ENCODE measurements at regions not wholly inside any gene's neighbourhood (a gene's known extent, or its start where the extent isn't known, plus 50 kb on each side); places are given as distances from the start of the nearest gene placed in this dataset.

DNA sequence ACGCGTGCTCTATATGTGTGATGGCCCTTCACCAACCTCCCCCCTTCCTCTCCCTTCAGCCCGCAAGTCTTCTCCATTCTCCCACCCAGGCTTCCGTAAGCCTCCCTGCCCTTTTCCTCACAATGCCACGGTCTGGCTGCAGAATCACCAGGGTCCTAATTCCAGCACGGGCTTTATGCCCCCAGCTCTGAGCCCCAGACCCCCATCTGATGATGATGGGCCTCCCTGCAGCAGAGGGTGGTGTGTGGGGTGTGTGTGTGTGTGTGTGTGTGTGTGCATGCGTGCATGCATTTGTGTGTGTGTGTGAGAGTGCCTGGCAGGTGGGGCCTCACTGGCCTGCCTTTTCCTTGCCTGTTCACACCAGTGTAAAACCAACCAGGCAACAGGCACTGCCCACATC lies 109.9 kb downstream of the OAT start:
- H3K4me3 ChIP-seq: no peak overlapping the region
- no peak overlapping the region for H3K27ac ChIP-seq
- no peak for ATAC-seq

DNA sequence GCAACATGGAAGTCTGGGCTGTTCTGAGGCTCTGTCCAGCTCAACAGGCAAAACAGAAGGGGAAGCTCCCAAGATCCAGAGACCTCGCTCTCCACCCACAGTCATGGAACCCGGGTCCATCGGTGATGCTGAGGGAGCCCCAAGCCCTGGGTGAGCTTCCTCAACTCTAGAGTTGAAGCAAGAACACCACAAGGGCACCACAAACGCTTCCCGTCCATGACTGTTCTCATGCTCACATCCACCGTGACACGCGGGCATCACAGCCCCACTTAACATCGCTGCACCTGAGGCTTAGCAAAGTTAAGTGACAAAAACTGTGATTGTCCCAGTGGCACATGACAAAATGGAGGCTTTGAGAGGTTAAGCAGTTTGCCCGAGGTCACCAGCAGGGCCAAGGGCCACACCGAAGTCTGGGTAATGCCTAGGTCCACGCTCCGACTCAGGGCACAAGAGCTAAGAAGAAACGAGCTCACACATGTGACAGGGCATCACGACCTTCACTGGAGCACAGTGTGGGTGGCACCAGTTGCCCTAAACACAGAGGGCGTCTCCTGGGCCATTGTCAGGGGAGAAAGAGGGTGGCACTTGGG lies 110.6 kb downstream of the OAT start:
- DNase-seq (no peak), ATAC-seq (peak in 2 of 8 donors; percentile 37 to 45)
- Histone ChIP-seq H3K27ac (no peak overlapping the region), H3K4me1 (peaks cover 0 to 18% (median 0%) of the 10 kb centered on the region in 9 donors), H3K4me3 (no peak overlapping the region), H3K36me3 (no peaks in the 10 kb centered on the region), H3K27me3 (no peaks in the 10 kb centered on the region), H3K9me3 (no peaks in the 10 kb centered on the region)
- intact Hi-C loops (cut with DNase I): no loop called here
- TF ChIP-seq, protein P1, sequence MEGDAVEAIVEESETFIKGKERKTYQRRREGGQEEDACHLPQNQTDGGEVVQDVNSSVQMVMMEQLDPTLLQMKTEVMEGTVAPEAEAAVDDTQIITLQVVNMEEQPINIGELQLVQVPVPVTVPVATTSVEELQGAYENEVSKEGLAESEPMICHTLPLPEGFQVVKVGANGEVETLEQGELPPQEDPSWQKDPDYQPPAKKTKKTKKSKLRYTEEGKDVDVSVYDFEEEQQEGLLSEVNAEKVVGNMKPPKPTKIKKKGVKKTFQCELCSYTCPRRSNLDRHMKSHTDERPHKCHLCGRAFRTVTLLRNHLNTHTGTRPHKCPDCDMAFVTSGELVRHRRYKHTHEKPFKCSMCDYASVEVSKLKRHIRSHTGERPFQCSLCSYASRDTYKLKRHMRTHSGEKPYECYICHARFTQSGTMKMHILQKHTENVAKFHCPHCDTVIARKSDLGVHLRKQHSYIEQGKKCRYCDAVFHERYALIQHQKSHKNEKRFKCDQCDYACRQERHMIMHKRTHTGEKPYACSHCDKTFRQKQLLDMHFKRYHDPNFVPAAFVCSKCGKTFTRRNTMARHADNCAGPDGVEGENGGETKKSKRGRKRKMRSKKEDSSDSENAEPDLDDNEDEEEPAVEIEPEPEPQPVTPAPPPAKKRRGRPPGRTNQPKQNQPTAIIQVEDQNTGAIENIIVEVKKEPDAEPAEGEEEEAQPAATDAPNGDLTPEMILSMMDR (IDR thresholded peaks at IDR 0.05): no peak
- 84 to 86% methylated on average over 16 of the region's 16 CpGs for WGBS, 2 donors

More for the DNA sequence above, 109.9 kb downstream of the OAT start:
- intact Hi-C loops (cut with DNase I): no loop called here
- TF ChIP-seq, protein P1 (IDR thresholded peaks at IDR 0.05): no peak
- DNase-seq: no peak
- no peaks in the 10 kb centered on the region for H3K9me3 ChIP-seq
- H3K36me3 ChIP-seq: no peaks in the 10 kb centered on the region
- 90 to 93% methylated on average over 7 of the region's 7 CpGs for WGBS, 2 donors
- H3K27me3 ChIP-seq: no peaks in the 10 kb centered on the region
- peaks cover 0 to 18% (median 0%) of the 10 kb centered on the region in 9 donors for H3K4me1 ChIP-seq

DNA sequence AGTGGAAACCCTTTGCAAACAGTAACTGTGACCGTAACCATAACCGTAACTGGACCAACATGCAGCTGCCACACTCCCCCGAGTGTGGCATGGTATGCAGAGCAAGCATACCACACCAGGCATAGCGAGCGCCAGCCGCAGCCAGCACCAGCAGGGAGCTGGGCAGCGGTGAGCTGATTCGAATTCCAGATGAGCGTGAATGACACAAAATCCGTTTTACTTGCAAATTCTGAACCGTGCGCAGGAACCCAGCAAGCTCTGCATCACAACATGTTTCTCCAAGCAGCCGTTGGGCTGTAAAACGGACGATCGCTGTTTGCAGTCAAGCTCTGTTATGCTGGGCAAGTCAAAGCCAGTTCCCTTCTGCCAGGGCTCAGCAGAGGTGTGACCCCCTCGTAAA lies 111.1 kb downstream of the OAT start:
- TF ChIP-seq, protein P1 (IDR thresholded peaks at IDR 0.05): no peak
- H3K27me3 ChIP-seq: no peaks in the 10 kb centered on the region
- no peaks in the 10 kb centered on the region for H3K36me3 ChIP-seq
- no peak overlapping the region for H3K4me3 ChIP-seq
- H3K9me3 ChIP-seq: no peaks in the 10 kb centered on the region
- H3K27ac ChIP-seq: peak overlapping the region in 1 of 10 donors; percentile 77
- 86 to 88% methylated on average over 17 of the region's 17 CpGs for WGBS, 2 donors
- H3K4me1 ChIP-seq: peaks cover 0 to 18% (median 0%) of the 10 kb centered on the region in 9 donors
- DNase-seq (no peak), ATAC-seq (no peak)
- intact Hi-C loops (cut with DNase I): no loop called here

DNA sequence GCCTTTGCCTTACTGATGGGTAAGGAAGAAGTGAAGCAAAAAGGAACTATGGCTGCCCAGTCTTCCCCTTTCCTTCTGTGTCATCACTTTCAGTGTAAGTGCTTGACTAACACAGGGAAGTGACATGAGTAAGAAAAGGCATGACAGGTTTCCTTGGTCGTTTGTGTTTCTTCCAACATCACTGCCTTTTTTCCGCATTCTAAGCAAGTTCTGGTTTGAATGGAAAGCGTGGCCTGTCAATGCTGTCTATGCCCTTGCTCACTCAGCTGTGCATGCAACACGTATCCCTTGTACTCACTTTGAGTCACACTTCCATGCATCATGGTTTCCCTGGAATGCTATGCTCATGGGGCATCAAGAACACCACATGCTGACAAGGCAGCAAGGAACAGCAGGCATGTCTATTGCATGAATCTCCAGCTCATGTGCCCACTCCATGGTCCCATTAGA lies 111.8 kb downstream of the OAT start:
- H3K9me3 ChIP-seq: no peaks in the 10 kb centered on the region
- H3K36me3 ChIP-seq: no peaks in the 10 kb centered on the region
- peak overlapping the region in 1 of 10 donors; percentile 77 for H3K27ac ChIP-seq
- H3K4me1 ChIP-seq: peaks cover 0 to 18% (median 0%) of the 10 kb centered on the region in 9 donors
- H3K27me3 ChIP-seq: no peaks in the 10 kb centered on the region
- 70 to 73% methylated on average over 4 of the region's 4 CpGs for WGBS, 2 donors
- H3K4me3 ChIP-seq: no peak overlapping the region
- intact Hi-C loops (cut with DNase I): no loop called here
- DNase-seq (no peak), ATAC-seq (peak in 7 of 8 donors; percentile 56 to 79 (median 69))
- TF ChIP-seq, protein P1 (IDR thresholded peaks at IDR 0.05): no peak

Data from heart right ventricle (tissue), 16 donors.